HUES64 (cell line): ENCODE measurements at regions not wholly inside any gene's neighbourhood (a gene's known extent, or its start where the extent isn't known, plus 50 kb on each side); places are given as distances from the start of the nearest gene placed in this dataset.

Source experiments
- H3K27ac ChIP-seq: 2 replicates; pipeline ENCODE4 v1.7.0; 2013; ENCODE audit warnings: low read depth, low read length, inconsistent platforms
- H3K27me3 ChIP-seq: 2 replicates; pipeline ENCODE4 v1.6.1; 2013; ENCODE audit warnings: mild to moderate bottlenecking, low read length; ENCODE audit not compliant: insufficient read depth
- H3K36me3 ChIP-seq: 2 replicates; pipeline ENCODE4 v1.6.1; 2013; ENCODE audit warnings: mild to moderate bottlenecking, low read length; ENCODE audit not compliant: insufficient read depth
- H3K4me1 ChIP-seq: 2 replicates; pipeline ENCODE4 v1.6.1; 2013; ENCODE audit warnings: mild to moderate bottlenecking, low read length, moderate library complexity; ENCODE audit not compliant: insufficient read depth
- H3K4me3 ChIP-seq: 2 replicates; pipeline ENCODE4 v1.5.1; 2013; ENCODE audit warnings: mild to moderate bottlenecking, low read length, moderate library complexity
- H3K9ac ChIP-seq: 2 replicates; pipeline ENCODE4 v1.6.1; 2013; ENCODE audit warnings: mild to moderate bottlenecking, low read depth, low read length
- H3K9me3 ChIP-seq: 2 replicates; pipeline ENCODE4 v1.6.1; 2013; ENCODE audit warnings: low read depth, low read length; ENCODE audit not compliant: insufficient read depth
- WGBS: fragments of 150-250, 120-280 bp; methylation state at CpG from one replicate; pipeline ENCODE4 v1.1.7; 2013; ENCODE audit warnings: missing lambda C conversion rate; 5-methylcytosine and 5-hydroxymethylcytosine counted together

GRCh38 chr3:44058022-44058867 lies 183.4 kb upstream of the TOPAZ1 start:
- H3K27ac ChIP-seq, result no peak overlapping the region
- H3K36me3 ChIP-seq, result no peaks in the 10 kb centered on the region
- WGBS, result 27% methylated on average over 15 of the region's 15 CpGs
- H3K27me3 ChIP-seq, result 0 out of 2 replicates have a peak, but pooled peaks cover 4% of the 10 kb centered on the region
- H3K9me3 ChIP-seq, result no peaks in the 10 kb centered on the region
- H3K4me1 ChIP-seq, result peaks cover 18% of the 10 kb centered on the region; the same call in 1 of the 2 replicates
- no peak overlapping the region for H3K9ac ChIP-seq
- no peak overlapping the region for H3K4me3 ChIP-seq

- no peak overlapping the region for H3K4me3 ChIP-seq
- no peaks in the 10 kb centered on the region for H3K9me3 ChIP-seq
- no peak overlapping the region for H3K27ac ChIP-seq
- H3K4me1 ChIP-seq, result peaks cover 18% of the 10 kb centered on the region; the same call in 1 of the 2 replicates
- H3K27me3 ChIP-seq, result 0 out of 2 replicates have a peak, but pooled peaks cover 4% of the 10 kb centered on the region
- 59% methylated on average over 4 of the region's 5 CpGs for WGBS
- no peak overlapping the region for H3K9ac ChIP-seq
- H3K36me3 ChIP-seq, result no peaks in the 10 kb centered on the region
Observed at GRCh38 chr3:44058868-44059203, 182.8 kb upstream of the TOPAZ1 start.

GRCh38 chr3:44060164-44060563 lies 181.5 kb upstream of the TOPAZ1 start:
- WGBS, result 97% methylated on average over 5 of the region's 5 CpGs
- Histone ChIP-seq H3K4me3 (no peak overlapping the region), H3K4me1 (peaks cover 18% of the 10 kb centered on the region; the same call in 1 of the 2 replicates), H3K27me3 (0 out of 2 replicates have a peak, but pooled peaks cover 4% of the 10 kb centered on the region), H3K27ac (no peak overlapping the region), H3K36me3 (no peaks in the 10 kb centered on the region), H3K9ac (no peak overlapping the region), H3K9me3 (no peaks in the 10 kb centered on the region)

GRCh38 chr3:44061268-44061667 lies 180.4 kb upstream of the TOPAZ1 start:
- H3K9me3 ChIP-seq, result no peaks in the 10 kb centered on the region
- H3K36me3 ChIP-seq, result no peaks in the 10 kb centered on the region
- no peak overlapping the region for H3K9ac ChIP-seq
- no peak overlapping the region for H3K4me3 ChIP-seq
- WGBS, result 100% methylated on average over 2 of the region's 3 CpGs
- H3K27me3 ChIP-seq, result 0 out of 2 replicates have a peak, but pooled peaks cover 4% of the 10 kb centered on the region
- H3K27ac ChIP-seq, result no peak overlapping the region
- peaks cover 18% of the 10 kb centered on the region; the same call in 1 of the 2 replicates for H3K4me1 ChIP-seq

GRCh38 chr3:44061961-44062360 lies 179.7 kb upstream of the TOPAZ1 start:
- Histone ChIP-seq H3K4me3 (no peak overlapping the region), H3K9ac (no peak overlapping the region), H3K4me1 (peaks cover 18% of the 10 kb centered on the region; the same call in 1 of the 2 replicates), H3K27me3 (0 out of 2 replicates have a peak, but pooled peaks cover 4% of the 10 kb centered on the region), H3K9me3 (no peaks in the 10 kb centered on the region), H3K36me3 (no peaks in the 10 kb centered on the region), H3K27ac (no peak overlapping the region)
- 37% methylated on average over 9 of the region's 9 CpGs for WGBS

GRCh38 chr3:44065311-44066094 lies 176.2 kb upstream of the TOPAZ1 start:
- 85% methylated on average over 10 of the region's 10 CpGs for WGBS
- Histone ChIP-seq H3K9me3 (no peaks in the 10 kb centered on the region), H3K4me1 (peaks cover 11% of the 10 kb centered on the region; the same call in 1 of the 2 replicates), H3K27me3 (no peaks in the 10 kb centered on the region), H3K27ac (no peak overlapping the region), H3K4me3 (no peak overlapping the region), H3K36me3 (no peaks in the 10 kb centered on the region), H3K9ac (no peak overlapping the region)

- no peaks in the 10 kb centered on the region for H3K36me3 ChIP-seq
- no peak overlapping the region for H3K9ac ChIP-seq
- WGBS, result 72% methylated on average over 3 of the region's 3 CpGs
- H3K4me3 ChIP-seq, result no peak overlapping the region
- no peaks in the 10 kb centered on the region for H3K9me3 ChIP-seq
- no peaks in the 10 kb centered on the region for H3K27me3 ChIP-seq
- H3K27ac ChIP-seq, result no peak overlapping the region
- H3K4me1 ChIP-seq, result peaks cover 9% of the 10 kb centered on the region; the same call in 1 of the 2 replicates
Observed at GRCh38 chr3:44066806-44067205, 174.9 kb upstream of the TOPAZ1 start.

GRCh38 chr3:44067431-44067830 lies 174.3 kb upstream of the TOPAZ1 start:
- 88% methylated on average over 6 of the region's 6 CpGs for WGBS
- H3K36me3 ChIP-seq, result no peaks in the 10 kb centered on the region
- H3K4me3 ChIP-seq, result no peak overlapping the region
- H3K27me3 ChIP-seq, result no peaks in the 10 kb centered on the region
- H3K9me3 ChIP-seq, result no peaks in the 10 kb centered on the region
- peaks cover 3% of the 10 kb centered on the region; the same call in 1 of the 2 replicates for H3K4me1 ChIP-seq
- H3K27ac ChIP-seq, result no peak overlapping the region
- no peak overlapping the region for H3K9ac ChIP-seq

- H3K27me3 ChIP-seq, result no peaks in the 10 kb centered on the region
- no peak overlapping the region for H3K9ac ChIP-seq
- H3K36me3 ChIP-seq, result no peaks in the 10 kb centered on the region
- H3K9me3 ChIP-seq, result no peaks in the 10 kb centered on the region
- H3K4me1 ChIP-seq, result no peaks in the 10 kb centered on the region
- no peak overlapping the region for H3K4me3 ChIP-seq
- 91% methylated on average over 3 of the region's 3 CpGs for WGBS
- no peak overlapping the region for H3K27ac ChIP-seq
Observed at GRCh38 chr3:44068753-44069152, 172.9 kb upstream of the TOPAZ1 start.

GRCh38 chr3:44069276-44069675 lies 172.4 kb upstream of the TOPAZ1 start:
- WGBS, result 69% methylated on average over 4 of the region's 5 CpGs
- H3K4me3 ChIP-seq, result no peak overlapping the region
- no peaks in the 10 kb centered on the region for H3K9me3 ChIP-seq
- H3K9ac ChIP-seq, result no peak overlapping the region
- H3K36me3 ChIP-seq, result no peaks in the 10 kb centered on the region
- H3K27me3 ChIP-seq, result no peaks in the 10 kb centered on the region
- peaks cover 3% of the 10 kb centered on the region for H3K4me1 ChIP-seq
- H3K27ac ChIP-seq, result no peak overlapping the region
